HEK293 (cell line): ENCODE measurements at regions not wholly inside any gene's neighbourhood (a gene's known extent, or its start where the extent isn't known, plus 50 kb on each side); places are given as distances from the start of the nearest gene placed in this dataset.

Experiments
- CTCF ChIA-PET: fragments of 350-600 bp; formaldehyde crosslinking; extraction: SDS; loops from one replicate; lab custom pipeline; 2021; ENCODE audit warnings: antibody characterized with exemption; lab: Yijun Ruan, JAX
- POLR2A ChIA-PET: fragments of 300-600 bp; formaldehyde crosslinking; extraction: SDS; loops from one replicate; lab custom pipeline; 2020; ENCODE audit warnings: antibody characterized with exemption, inconsistent platforms; lab: Yijun Ruan, JAX
- H3K27ac ChIP-seq: fragments of 200-500 bp; sonication (Bioruptor generic); 2 replicates; pipeline ENCODE4 v1.5.1; 2014; ENCODE audit warnings: low read depth, low read length, control low read depth, inconsistent platforms; ENCODE audit errors: extremely low read depth
- H3K36me3 ChIP-seq, 2 experiments: fragments of 200-500 bp in 1 of 2; sonication (Bioruptor generic) in 1 of 2; 1 replicate in 1 of 2; 2 replicates in 1 of 2; pipeline ENCODE4 v1.5.1; 2014 to 2017; ENCODE audit warnings: inconsistent platforms in 2 of 2, low read length in 2 of 2; ENCODE audit not compliant: control insufficient read depth in 2 of 2, insufficient read depth in 1 of 2
- H3K4me1 ChIP-seq: fragments of 200-500 bp; sonication (Bioruptor generic); 2 replicates; pipeline ENCODE4 v1.5.1; 2014; ENCODE audit warnings: mild to moderate bottlenecking, low read length, inconsistent platforms; ENCODE audit not compliant: control insufficient read depth, insufficient read depth
- H3K4me3 ChIP-seq: 2 replicates; pipeline ENCODE4 v1.5.1; 2011; ENCODE audit warnings: low read depth, mild to moderate bottlenecking, control low read depth, low read length, moderate library complexity
- H3K9me3 ChIP-seq: fragments of 200-500 bp; sonication (Bioruptor generic); 2 replicates; pipeline ENCODE4 v1.5.1; 2014; ENCODE audit warnings: low read depth, low read length, inconsistent platforms; ENCODE audit not compliant: control insufficient read depth, insufficient read depth
- BCL11B ChIP-seq: fragments of 450-650 bp; formaldehyde crosslinking; IDR thresholded peaks from 2 replicates; pipeline ENCODE4 v1.5.1; 2016; ENCODE audit warnings: low read depth, missing biosample characterization, missing genetic modification characterization
- GFI1B ChIP-seq: fragments of 450-650 bp; formaldehyde crosslinking; IDR thresholded peaks from 2 replicates; pipeline ENCODE4 v1.5.1; 2016; ENCODE audit warnings: missing biosample characterization, missing genetic modification characterization
- TCF7L2 ChIP-seq: IDR thresholded peaks from 2 replicates; pipeline ENCODE4 v1.6.1; 2011; ENCODE audit warnings: low read depth, mild to moderate bottlenecking, inconsistent platforms, low read length, moderate library complexity, borderline replicate concordance
- TRIM28 ChIP-seq: IDR thresholded peaks from 2 replicates; pipeline ENCODE4 v1.6.1; 2011; ENCODE audit warnings: low read length, control low read depth, borderline replicate concordance
- ZBTB21 ChIP-seq: fragments of 450-650 bp; formaldehyde crosslinking; IDR thresholded peaks from 2 replicates; pipeline ENCODE4 v1.5.1; 2017; ENCODE audit warnings: missing biosample characterization, missing genetic modification characterization
- ZIC2 ChIP-seq: fragments of 450-650 bp; formaldehyde crosslinking; IDR thresholded peaks from 2 replicates; pipeline ENCODE4 v1.5.1; 2016; ENCODE audit warnings: missing biosample characterization, missing genetic modification characterization
- ZNF23 ChIP-seq: fragments of 450-650 bp; formaldehyde crosslinking; IDR thresholded peaks from 2 replicates; pipeline ENCODE4 v1.5.1; 2016; ENCODE audit warnings: missing biosample characterization, missing genetic modification characterization, borderline replicate concordance
- ZNF324 ChIP-seq: fragments of 450-650 bp; formaldehyde crosslinking; IDR thresholded peaks from 2 replicates; pipeline ENCODE4 v1.5.1; 2016; ENCODE audit warnings: missing biosample characterization, missing genetic modification characterization
- ZNF391 ChIP-seq: fragments of 450-650 bp; formaldehyde crosslinking; IDR thresholded peaks from 2 replicates; pipeline ENCODE4 v1.5.1; 2016; ENCODE audit warnings: low read depth, missing biosample characterization, missing genetic modification characterization, borderline replicate concordance
- ZNF394 ChIP-seq: fragments of 450-650 bp; formaldehyde crosslinking; IDR thresholded peaks from 2 replicates; pipeline ENCODE4 v1.5.1; 2016; ENCODE audit warnings: missing biosample characterization, missing genetic modification characterization, mild to moderate bottlenecking, moderate library complexity, borderline replicate concordance
- ZNF433 ChIP-seq: fragments of 450-650 bp; formaldehyde crosslinking; IDR thresholded peaks from 2 replicates; pipeline ENCODE4 v1.5.1; 2016; ENCODE audit warnings: missing biosample characterization, missing genetic modification characterization, low read depth
- ZNF529 ChIP-seq: fragments of 450-650 bp; formaldehyde crosslinking; IDR thresholded peaks from 2 replicates; pipeline ENCODE4 v1.5.1; 2017; ENCODE audit warnings: missing genetic modification characterization, missing biosample characterization; ENCODE audit not compliant: insufficient replicate concordance
- ZNF544 ChIP-seq: fragments of 450-650 bp; formaldehyde crosslinking; IDR thresholded peaks from 2 replicates; pipeline ENCODE4 v1.5.0; 2017; ENCODE audit warnings: missing biosample characterization, missing genetic modification characterization
- ZNF626 ChIP-seq: fragments of 450-650 bp; sonication (Bioruptor Pico); formaldehyde crosslinking; IDR thresholded peaks from 2 replicates; pipeline ENCODE4 v1.5.1; 2018; ENCODE audit warnings: missing biosample characterization, missing genetic modification characterization, inconsistent platforms
- ZNF670 ChIP-seq: fragments of 450-650 bp; formaldehyde crosslinking; IDR thresholded peaks from 2 replicates; pipeline ENCODE4 v1.5.1; 2016; ENCODE audit warnings: missing biosample characterization, missing genetic modification characterization, low read depth
- ZNF791 ChIP-seq: fragments of 450-650 bp; formaldehyde crosslinking; IDR thresholded peaks from 2 replicates; pipeline ENCODE4 v1.5.1; 2016; ENCODE audit warnings: missing biosample characterization, missing genetic modification characterization
- ZNF792 ChIP-seq: fragments of 450-650 bp; formaldehyde crosslinking; IDR thresholded peaks from 2 replicates; pipeline ENCODE4 v1.5.1; 2016; ENCODE audit warnings: missing biosample characterization, missing genetic modification characterization
- TF ChIP-seq, protein P1 (sequence below): fragments of 450-650 bp; formaldehyde crosslinking; IDR thresholded peaks from 2 replicates; pipeline ENCODE4 v1.5.1; 2017; ENCODE audit warnings: missing biosample characterization, missing genetic modification characterization
- TF ChIP-seq, protein P2 (sequence below): fragments of 450-650 bp; formaldehyde crosslinking; IDR thresholded peaks from 2 replicates; pipeline ENCODE4 v1.5.1; 2016; ENCODE audit warnings: missing biosample characterization, missing genetic modification characterization
- TF ChIP-seq, protein P3 (sequence below): fragments of 450-650 bp; formaldehyde crosslinking; IDR thresholded peaks from 2 replicates; pipeline ENCODE4 v1.5.1; 2016; ENCODE audit warnings: missing biosample characterization, missing genetic modification characterization
- TF ChIP-seq, protein P4 (sequence below): fragments of 450-650 bp; formaldehyde crosslinking; IDR thresholded peaks from 2 replicates; pipeline ENCODE4 v1.5.1; 2016; ENCODE audit warnings: missing biosample characterization, missing genetic modification characterization

DNA sequence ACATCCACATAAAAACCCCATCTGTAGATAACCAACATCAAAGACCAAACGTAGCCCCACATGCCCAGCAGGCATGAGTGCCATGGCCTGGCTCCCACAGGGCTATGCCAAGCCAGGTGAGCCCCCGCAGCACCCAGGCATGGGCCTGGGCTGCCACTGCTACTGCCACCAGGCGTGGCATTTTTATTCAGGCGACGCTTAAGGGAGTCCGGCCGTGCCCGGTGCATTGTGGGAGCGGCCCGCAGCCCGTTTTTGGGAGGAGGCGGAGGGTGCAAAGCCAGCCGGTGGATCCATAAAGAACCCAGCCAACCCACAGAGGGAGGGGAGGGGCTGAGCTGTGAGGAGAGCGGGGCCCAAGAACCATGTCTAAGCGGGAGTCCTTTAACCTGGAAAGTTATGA, 83.6 kb downstream of the XIST start:
- no peak overlapping the region for H3K27ac ChIP-seq
- H3K4me1 ChIP-seq, result peaks cover 3% of the 10 kb centered on the region
- TF ChIP-seq, protein P1, sequence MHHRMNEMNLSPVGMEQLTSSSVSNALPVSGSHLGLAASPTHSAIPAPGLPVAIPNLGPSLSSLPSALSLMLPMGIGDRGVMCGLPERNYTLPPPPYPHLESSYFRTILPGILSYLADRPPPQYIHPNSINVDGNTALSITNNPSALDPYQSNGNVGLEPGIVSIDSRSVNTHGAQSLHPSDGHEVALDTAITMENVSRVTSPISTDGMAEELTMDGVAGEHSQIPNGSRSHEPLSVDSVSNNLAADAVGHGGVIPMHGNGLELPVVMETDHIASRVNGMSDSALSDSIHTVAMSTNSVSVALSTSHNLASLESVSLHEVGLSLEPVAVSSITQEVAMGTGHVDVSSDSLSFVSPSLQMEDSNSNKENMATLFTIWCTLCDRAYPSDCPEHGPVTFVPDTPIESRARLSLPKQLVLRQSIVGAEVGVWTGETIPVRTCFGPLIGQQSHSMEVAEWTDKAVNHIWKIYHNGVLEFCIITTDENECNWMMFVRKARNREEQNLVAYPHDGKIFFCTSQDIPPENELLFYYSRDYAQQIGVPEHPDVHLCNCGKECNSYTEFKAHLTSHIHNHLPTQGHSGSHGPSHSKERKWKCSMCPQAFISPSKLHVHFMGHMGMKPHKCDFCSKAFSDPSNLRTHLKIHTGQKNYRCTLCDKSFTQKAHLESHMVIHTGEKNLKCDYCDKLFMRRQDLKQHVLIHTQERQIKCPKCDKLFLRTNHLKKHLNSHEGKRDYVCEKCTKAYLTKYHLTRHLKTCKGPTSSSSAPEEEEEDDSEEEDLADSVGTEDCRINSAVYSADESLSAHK (tag by site-specific recombination), result no peak
- TF ChIP-seq ZNF529 (tag by site-specific recombination) (no peak), GFI1B (tag by site-specific recombination) (no peak), ZNF792 (tag by site-specific recombination) (no peak), ZNF544 (tag by site-specific recombination) (no peak), ZNF433 (no peak), TCF7L2 (no peak), ZIC2 (tag by site-specific recombination) (no peak), BCL11B (no peak)
- TF ChIP-seq, protein P2, sequence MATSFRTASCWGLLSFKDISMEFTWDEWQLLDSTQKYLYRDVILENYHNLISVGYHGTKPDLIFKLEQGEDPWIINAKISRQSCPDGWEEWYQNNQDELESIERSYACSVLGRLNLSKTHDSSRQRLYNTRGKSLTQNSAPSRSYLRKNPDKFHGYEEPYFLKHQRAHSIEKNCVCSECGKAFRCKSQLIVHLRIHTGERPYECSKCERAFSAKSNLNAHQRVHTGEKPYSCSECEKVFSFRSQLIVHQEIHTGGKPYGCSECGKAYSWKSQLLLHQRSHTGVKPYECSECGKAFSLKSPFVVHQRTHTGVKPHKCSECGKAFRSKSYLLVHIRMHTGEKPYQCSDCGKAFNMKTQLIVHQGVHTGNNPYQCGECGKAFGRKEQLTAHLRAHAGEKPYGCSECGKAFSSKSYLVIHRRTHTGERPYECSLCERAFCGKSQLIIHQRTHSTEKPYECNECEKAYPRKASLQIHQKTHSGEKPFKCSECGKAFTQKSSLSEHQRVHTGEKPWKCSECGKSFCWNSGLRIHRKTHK (tag by site-specific recombination), result no peak
- TF ChIP-seq, protein P3, sequence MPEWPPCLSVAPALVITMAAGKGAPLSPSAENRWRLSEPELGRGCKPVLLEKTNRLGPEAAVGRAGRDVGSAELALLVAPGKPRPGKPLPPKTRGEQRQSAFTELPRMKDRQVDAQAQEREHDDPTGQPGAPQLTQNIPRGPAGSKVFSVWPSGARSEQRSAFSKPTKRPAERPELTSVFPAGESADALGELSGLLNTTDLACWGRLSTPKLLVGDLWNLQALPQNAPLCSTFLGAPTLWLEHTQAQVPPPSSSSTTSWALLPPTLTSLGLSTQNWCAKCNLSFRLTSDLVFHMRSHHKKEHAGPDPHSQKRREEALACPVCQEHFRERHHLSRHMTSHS, result no peak
- POLR2A ChIA-PET, result no interaction called here
- no peaks in the 10 kb centered on the region for H3K9me3 ChIP-seq
- CTCF ChIA-PET, result interaction anchor here (0.7 kb wide), 1 partner anchor 786 kb away, joined by 4 read pairs; no protein-coding TSS in a partner anchor
- H3K36me3 ChIP-seq, result no peaks in the 10 kb centered on the region
- H3K4me3 ChIP-seq, result no peak overlapping the region

DNA sequence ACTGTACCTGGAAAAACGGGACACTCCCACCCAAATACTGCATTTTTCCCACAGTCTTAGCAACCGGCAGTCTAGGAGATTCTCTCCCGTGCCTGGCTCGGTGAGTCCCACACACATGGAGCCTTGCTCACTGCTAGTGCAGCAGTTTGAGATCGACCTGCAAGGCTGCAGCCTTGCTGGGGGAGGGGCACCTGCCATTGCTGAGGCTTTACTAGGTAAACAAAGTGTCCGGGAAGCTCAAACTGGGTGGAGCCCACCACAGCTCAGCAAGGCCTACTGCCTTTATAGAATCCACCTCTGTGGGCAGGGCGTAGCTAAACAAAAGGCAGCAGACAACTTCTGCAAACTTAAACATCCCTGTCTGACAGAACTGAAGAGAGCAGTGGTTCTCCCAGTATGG, 84.4 kb downstream of the XIST start:
- TF ChIP-seq ZNF394 (tag by site-specific recombination), result no peak
- TF ChIP-seq, all 188 proteins: peak for 0
- Histone ChIP-seq H3K36me3 (no peaks in the 10 kb centered on the region), H3K27ac (no peak overlapping the region), H3K9me3 (no peaks in the 10 kb centered on the region), H3K4me3 (no peak overlapping the region), H3K4me1 (peaks cover 3% of the 10 kb centered on the region)
- POLR2A ChIA-PET, result no interaction called here
- CTCF ChIA-PET, result no interaction called here

DNA sequence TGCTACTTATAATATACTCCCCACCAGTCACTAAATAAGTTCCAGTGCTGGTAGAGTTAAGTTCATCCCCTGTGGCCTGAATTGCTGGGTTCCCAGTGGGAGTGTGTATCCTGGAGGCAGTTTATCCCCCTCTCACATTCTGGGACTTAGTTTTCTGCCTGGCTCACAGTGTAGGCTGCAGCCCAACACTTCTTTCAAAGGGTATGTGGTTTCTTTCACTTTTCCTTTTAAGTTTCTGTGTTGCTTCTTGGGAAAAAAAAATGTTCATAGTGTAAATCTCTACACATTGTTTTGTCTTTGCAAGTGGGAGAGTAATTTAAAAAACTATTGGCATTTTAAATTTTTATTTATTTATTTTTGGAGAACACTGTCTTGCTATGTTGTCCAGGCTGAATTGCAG, 85.5 kb downstream of the XIST start:
- H3K27ac ChIP-seq, result no peak overlapping the region
- ChIA-PET POLR2A (no interaction called here), CTCF (no interaction called here)
- no peak overlapping the region for H3K4me3 ChIP-seq
- no peaks in the 10 kb centered on the region; the same call in 1 of the 2 replicates for H3K9me3 ChIP-seq
- H3K4me1 ChIP-seq, result peaks cover 3% of the 10 kb centered on the region
- no peaks in the 10 kb centered on the region for H3K36me3 ChIP-seq
- TF ChIP-seq, protein P1 (tag by site-specific recombination), result no peak
- TF ChIP-seq TRIM28, result no peak
- no peak for TF ChIP-seq ZNF670
- TF ChIP-seq, protein P4, sequence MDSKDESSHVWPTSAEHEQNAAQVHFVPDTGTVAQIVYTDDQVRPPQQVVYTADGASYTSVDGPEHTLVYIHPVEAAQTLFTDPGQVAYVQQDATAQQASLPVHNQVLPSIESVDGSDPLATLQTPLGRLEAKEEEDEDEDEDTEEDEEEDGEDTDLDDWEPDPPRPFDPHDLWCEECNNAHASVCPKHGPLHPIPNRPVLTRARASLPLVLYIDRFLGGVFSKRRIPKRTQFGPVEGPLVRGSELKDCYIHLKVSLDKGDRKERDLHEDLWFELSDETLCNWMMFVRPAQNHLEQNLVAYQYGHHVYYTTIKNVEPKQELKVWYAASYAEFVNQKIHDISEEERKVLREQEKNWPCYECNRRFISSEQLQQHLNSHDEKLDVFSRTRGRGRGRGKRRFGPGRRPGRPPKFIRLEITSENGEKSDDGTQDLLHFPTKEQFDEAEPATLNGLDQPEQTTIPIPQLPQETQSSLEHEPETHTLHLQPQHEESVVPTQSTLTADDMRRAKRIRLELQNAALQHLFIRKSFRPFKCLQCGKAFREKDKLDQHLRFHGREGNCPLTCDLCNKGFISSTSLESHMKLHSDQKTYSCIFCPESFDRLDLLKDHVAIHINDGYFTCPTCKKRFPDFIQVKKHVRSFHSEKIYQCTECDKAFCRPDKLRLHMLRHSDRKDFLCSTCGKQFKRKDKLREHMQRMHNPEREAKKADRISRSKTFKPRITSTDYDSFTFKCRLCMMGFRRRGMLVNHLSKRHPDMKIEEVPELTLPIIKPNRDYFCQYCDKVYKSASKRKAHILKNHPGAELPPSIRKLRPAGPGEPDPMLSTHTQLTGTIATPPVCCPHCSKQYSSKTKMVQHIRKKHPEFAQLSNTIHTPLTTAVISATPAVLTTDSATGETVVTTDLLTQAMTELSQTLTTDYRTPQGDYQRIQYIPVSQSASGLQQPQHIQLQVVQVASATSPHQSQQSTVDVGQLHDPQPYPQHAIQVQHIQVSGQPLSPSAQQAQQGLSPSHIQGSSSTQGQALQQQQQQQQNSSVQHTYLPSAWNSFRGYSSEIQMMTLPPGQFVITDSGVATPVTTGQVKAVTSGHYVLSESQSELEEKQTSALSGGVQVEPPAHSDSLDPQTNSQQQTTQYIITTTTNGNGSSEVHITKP (tag by site-specific recombination), result no peak
- TF ChIP-seq ZNF626 (tag by site-specific recombination), result no peak
- TF ChIP-seq ZBTB21 (tag by site-specific recombination), result no peak
- TF ChIP-seq ZNF324, result no peak
- no peak for TF ChIP-seq ZNF391
- no peak for TF ChIP-seq TCF7L2
- no peak for TF ChIP-seq ZNF791 (tag by site-specific recombination)
- no peak for TF ChIP-seq ZNF23 (tag by site-specific recombination)
